Activated CD8-positive, alpha-beta T cell treated with anti-CD3 and anti-CD28 coated beads, Interleukin-2, amount 10 ng/mL, durations not matched to agents 7 days and 5 days (primary cell): ENCODE measurements at regions not wholly inside any gene's neighbourhood (a gene's known extent, or its start where the extent isn't known, plus 50 kb on each side); places are given as distances from the start of the nearest gene placed in this dataset.

ENCODE experiments used
- ATAC-seq: fragments of 150-1000 bp; cut with Tn5 transposase; one replicate; pipeline ENCODE4 v1.10.0; 2021; ENCODE audit warnings: moderate library complexity
- CTCF ChIA-PET: fragments of 350-600 bp; sonication (Branson Sonifier 250); formaldehyde crosslinking; loops from one replicate; lab custom pipeline; 2021; ENCODE audit warnings: antibody characterized with exemption; lab: Charles Lee
- POLR2A ChIA-PET: fragments of 350-600 bp; sonication (Branson Sonifier 250); formaldehyde crosslinking; loops from one replicate; lab custom pipeline; 2021; ENCODE audit warnings: antibody characterized with exemption; lab: Charles Lee
- DNase-seq: peaks from one replicate; pipeline ENCODE4 v3.0.0-alpha.2; 2020
- H3K27ac Mint-ChIP-seq: one replicate; pipeline ENCODE4 v1.8.0; 2021; ENCODE audit warnings: mild to moderate bottlenecking, mixed read lengths
- H3K27me3 Mint-ChIP-seq: one replicate; pipeline ENCODE4 v1.8.0; 2021; ENCODE audit warnings: low read depth, mixed read lengths
- H3K36me3 Mint-ChIP-seq: one replicate; pipeline ENCODE4 v1.8.0; 2021; ENCODE audit warnings: low read depth, mixed read lengths
- H3K4me1 Mint-ChIP-seq: one replicate; pipeline ENCODE4 v1.8.0; 2021; ENCODE audit warnings: low read depth, mixed read lengths
- H3K4me3 Mint-ChIP-seq: one replicate; pipeline ENCODE4 v1.8.0; 2021; ENCODE audit warnings: mild to moderate bottlenecking, mixed read lengths
- H3K9me3 Mint-ChIP-seq: one replicate; pipeline ENCODE4 v1.8.0; 2022; ENCODE audit warnings: mixed read lengths; ENCODE audit not compliant: insufficient read depth

GRCh38 chrX:137362583-137362982, 203.3 kb upstream of the ZIC3 start:
- H3K27ac Mint-ChIP-seq = no peak overlapping the region
- no peaks in the 10 kb centered on the region for H3K9me3 Mint-ChIP-seq
- H3K4me1 Mint-ChIP-seq = no peaks in the 10 kb centered on the region
- H3K27me3 Mint-ChIP-seq = no peaks in the 10 kb centered on the region
- H3K36me3 Mint-ChIP-seq = no peaks in the 10 kb centered on the region
- no peak for ATAC-seq
- ChIA-PET CTCF (no interaction called here), POLR2A (no interaction called here)
- H3K4me3 Mint-ChIP-seq = no peak overlapping the region
- DNase-seq = no peak

DNA sequence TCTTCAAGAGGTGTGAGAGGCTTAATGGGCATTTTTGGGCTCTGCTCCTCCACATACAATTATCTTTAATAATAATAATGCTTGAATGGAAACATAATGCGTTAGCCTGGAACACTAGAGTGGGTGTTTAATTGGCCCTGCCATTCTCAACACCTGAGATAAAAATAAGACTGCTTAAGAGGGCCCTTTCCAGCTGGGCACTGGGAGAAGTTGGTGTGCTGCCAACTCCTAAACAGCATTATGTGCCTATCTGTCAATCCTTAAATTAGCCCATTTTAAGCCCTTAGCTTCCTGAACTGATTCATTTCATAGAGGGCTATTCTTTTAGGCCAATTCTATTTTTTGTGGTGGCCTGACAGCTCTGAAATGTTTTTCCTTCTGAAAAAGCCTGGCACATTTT, 211.1 kb upstream of the ZIC3 start:
- no peaks in the 10 kb centered on the region for H3K27me3 Mint-ChIP-seq
- ChIA-PET POLR2A (no interaction called here), CTCF (no interaction called here)
- ATAC-seq (no peak), DNase-seq (no peak)
- H3K36me3 Mint-ChIP-seq = no peaks in the 10 kb centered on the region
- H3K27ac Mint-ChIP-seq = no peak overlapping the region
- no peak overlapping the region for H3K4me3 Mint-ChIP-seq
- no peaks in the 10 kb centered on the region for H3K9me3 Mint-ChIP-seq
- no peaks in the 10 kb centered on the region for H3K4me1 Mint-ChIP-seq

DNA sequence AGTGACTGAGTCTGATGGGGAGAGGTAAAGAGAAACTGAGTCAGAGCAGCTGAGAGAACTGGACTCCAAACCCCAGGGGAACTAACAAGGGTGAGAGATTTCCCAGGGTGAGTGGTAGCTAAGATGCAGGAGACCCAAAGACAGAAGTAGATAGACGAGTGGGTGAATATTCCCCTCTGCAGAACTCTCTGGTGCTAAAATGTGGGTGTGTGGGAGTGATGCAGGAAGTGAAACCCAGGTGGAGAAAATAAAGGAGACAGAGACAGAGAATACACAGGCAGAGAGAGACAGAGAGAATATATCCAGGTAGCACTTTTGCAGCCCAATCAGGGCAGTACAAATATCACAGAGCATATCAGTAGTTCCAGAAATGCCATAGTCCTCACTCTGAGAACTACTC, 212.5 kb upstream of the ZIC3 start:
- H3K27me3 Mint-ChIP-seq = no peaks in the 10 kb centered on the region
- CTCF ChIA-PET = no interaction called here
- DNase-seq (no peak), ATAC-seq (no peak)
- no peaks in the 10 kb centered on the region for H3K36me3 Mint-ChIP-seq
- H3K4me3 Mint-ChIP-seq = no peak overlapping the region
- H3K4me1 Mint-ChIP-seq = no peaks in the 10 kb centered on the region
- no peak overlapping the region for H3K27ac Mint-ChIP-seq
- H3K9me3 Mint-ChIP-seq = no peaks in the 10 kb centered on the region
- POLR2A ChIA-PET = no interaction called here

GRCh38 chrX:137352101-137352660, 213.7 kb upstream of the ZIC3 start:
- Mint-ChIP-seq H3K27me3 (no peaks in the 10 kb centered on the region), H3K4me3 (no peak overlapping the region), H3K27ac (no peak overlapping the region), H3K4me1 (no peaks in the 10 kb centered on the region), H3K9me3 (no peaks in the 10 kb centered on the region), H3K36me3 (no peaks in the 10 kb centered on the region)
- DNase-seq = no peak
- no peak for ATAC-seq
- POLR2A ChIA-PET = no interaction called here
- CTCF ChIA-PET = no interaction called here

GRCh38 chrX:137342969-137343368, 223.0 kb upstream of the ZIC3 start:
- no peaks in the 10 kb centered on the region for H3K27me3 Mint-ChIP-seq
- H3K4me1 Mint-ChIP-seq = no peaks in the 10 kb centered on the region
- H3K36me3 Mint-ChIP-seq = no peaks in the 10 kb centered on the region
- H3K9me3 Mint-ChIP-seq = no peaks in the 10 kb centered on the region
- ChIA-PET POLR2A (no interaction called here), CTCF (no interaction called here)
- no peak for DNase-seq
- no peak for ATAC-seq
- H3K4me3 Mint-ChIP-seq = no peak overlapping the region
- no peak overlapping the region for H3K27ac Mint-ChIP-seq

- CTCF ChIA-PET = interaction anchor here (1.1 kb wide), 1 partner anchor 18 kb away, joined by 3 read pairs; no protein-coding TSS in a partner anchor
- Mint-ChIP-seq H3K27ac (no peak overlapping the region), H3K9me3 (no peaks in the 10 kb centered on the region), H3K4me1 (peaks cover 7% of the 10 kb centered on the region), H3K36me3 (no peaks in the 10 kb centered on the region), H3K4me3 (no peak overlapping the region), H3K27me3 (no peaks in the 10 kb centered on the region)
- POLR2A ChIA-PET = no interaction called here
- DNase-seq (peak; percentile 25), ATAC-seq (peak; percentile 66)
Measured at GRCh38 chrX:137313627-137314026, 252.3 kb upstream of the ZIC3 start.

DNA sequence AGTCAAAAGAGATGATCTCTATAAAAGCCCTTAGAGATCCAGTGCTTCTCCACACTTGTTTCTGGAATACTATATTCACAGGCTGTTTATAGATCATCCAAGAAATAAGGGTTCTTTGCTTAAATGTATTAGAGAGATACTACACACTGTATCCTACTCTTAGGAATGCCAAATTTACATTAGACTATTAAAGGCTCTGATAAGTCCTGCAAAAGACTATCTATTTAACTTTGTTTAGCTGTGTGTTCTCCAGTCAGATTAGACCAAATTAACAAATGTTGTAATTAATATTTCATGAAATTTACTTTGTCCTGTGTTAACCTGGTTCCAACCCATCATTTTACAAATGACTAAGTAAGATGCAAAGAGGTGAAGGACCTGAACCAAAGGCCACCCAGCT, 260.5 kb upstream of the ZIC3 start:
- Mint-ChIP-seq H3K4me1 (no peaks in the 10 kb centered on the region), H3K36me3 (no peaks in the 10 kb centered on the region), H3K9me3 (no peaks in the 10 kb centered on the region), H3K27me3 (no peaks in the 10 kb centered on the region), H3K4me3 (no peak overlapping the region), H3K27ac (no peak overlapping the region)
- CTCF ChIA-PET = no interaction called here
- DNase-seq = no peak
- no peak for ATAC-seq
- POLR2A ChIA-PET = no interaction called here

DNA sequence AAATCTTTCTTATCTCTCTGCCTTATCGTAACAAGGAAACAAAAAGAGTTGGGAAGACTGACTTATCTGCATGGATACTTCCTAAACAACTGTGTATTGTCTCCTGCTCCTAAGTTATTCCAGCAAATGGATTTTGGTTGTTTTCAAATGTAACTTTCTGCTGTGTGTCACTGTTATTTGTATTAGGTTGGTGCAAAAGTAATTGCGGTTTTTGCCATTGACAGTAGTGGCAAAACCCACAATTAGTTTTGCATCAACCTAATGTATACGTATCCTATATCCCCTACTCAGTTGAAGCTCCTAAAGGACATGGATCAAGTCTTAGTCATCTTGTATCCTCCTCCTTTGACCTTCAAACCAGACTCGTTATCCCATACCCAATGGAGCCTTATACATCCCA, 263.4 kb upstream of the GPR101 start:
- Mint-ChIP-seq H3K4me1 (no peaks in the 10 kb centered on the region), H3K36me3 (no peaks in the 10 kb centered on the region), H3K4me3 (no peak overlapping the region)

GRCh38 chrX:137290011-137290410, 256.2 kb upstream of the GPR101 start:
- no peaks in the 10 kb centered on the region for H3K27me3 Mint-ChIP-seq
- no peaks in the 10 kb centered on the region for H3K4me1 Mint-ChIP-seq
- no peak overlapping the region for H3K4me3 Mint-ChIP-seq
- H3K36me3 Mint-ChIP-seq = no peaks in the 10 kb centered on the region
- ChIA-PET CTCF (no interaction called here), POLR2A (no interaction called here)
- H3K9me3 Mint-ChIP-seq = no peaks in the 10 kb centered on the region
- ATAC-seq (no peak), DNase-seq (no peak)
- no peak overlapping the region for H3K27ac Mint-ChIP-seq

More for the DNA sequence above, 263.4 kb upstream of the GPR101 start:
- ChIA-PET CTCF (no interaction called here), POLR2A (no interaction called here)
- H3K27ac Mint-ChIP-seq = no peak overlapping the region
- no peaks in the 10 kb centered on the region for H3K9me3 Mint-ChIP-seq
- H3K27me3 Mint-ChIP-seq = peaks cover 3% of the 10 kb centered on the region
- DNase-seq (no peak), ATAC-seq (no peak)

DNA sequence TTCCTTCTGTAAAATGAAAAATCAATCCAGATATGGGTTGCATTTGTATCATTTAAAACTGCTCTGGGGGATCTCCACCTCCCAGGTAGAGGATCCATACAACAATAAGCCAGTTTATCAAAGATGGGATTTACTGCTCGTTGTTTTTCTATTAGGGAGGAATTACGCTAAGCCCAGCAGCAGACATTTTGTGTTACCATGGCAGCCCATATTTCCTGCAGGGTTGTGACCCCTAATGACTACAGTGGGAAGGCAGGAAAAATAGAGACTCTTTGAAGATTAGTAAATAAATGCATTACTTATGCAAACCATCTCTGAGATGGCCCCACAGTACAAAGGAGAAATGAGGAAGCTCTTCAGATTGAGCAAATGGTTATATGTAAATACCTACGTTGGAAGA, 253.4 kb upstream of the GPR101 start:
- H3K27ac Mint-ChIP-seq = no peak overlapping the region
- ChIA-PET CTCF (no interaction called here), POLR2A (no interaction called here)
- no peaks in the 10 kb centered on the region for H3K27me3 Mint-ChIP-seq
- no peaks in the 10 kb centered on the region for H3K36me3 Mint-ChIP-seq
- ATAC-seq = no peak
- no peaks in the 10 kb centered on the region for H3K9me3 Mint-ChIP-seq
- H3K4me1 Mint-ChIP-seq = no peaks in the 10 kb centered on the region
- H3K4me3 Mint-ChIP-seq = no peak overlapping the region
- no peak for DNase-seq

DNA sequence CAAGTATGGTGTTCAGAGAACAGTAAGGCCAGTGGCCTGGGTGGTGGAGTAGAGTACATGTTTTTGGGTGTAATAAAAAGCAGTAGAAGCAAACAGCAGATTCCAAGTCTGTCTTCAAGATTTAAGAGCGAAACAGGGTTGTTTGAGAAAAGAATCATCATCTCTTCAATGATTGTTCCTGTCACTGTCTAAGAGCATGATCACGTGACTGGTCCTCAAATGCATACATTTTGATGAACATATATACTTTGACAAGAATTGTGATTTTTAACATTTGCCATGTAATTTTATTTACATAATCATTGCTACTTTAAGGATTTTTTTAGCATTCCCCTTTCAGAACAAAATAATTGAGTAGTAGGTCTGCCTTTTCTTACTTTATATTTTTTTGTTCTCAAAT, 252.6 kb upstream of the GPR101 start:
- CTCF ChIA-PET = no interaction called here
- POLR2A ChIA-PET = no interaction called here
- Mint-ChIP-seq H3K4me3 (no peak overlapping the region), H3K27ac (no peak overlapping the region), H3K4me1 (no peaks in the 10 kb centered on the region), H3K27me3 (no peaks in the 10 kb centered on the region), H3K9me3 (no peaks in the 10 kb centered on the region), H3K36me3 (no peaks in the 10 kb centered on the region)
- no peak for DNase-seq
- ATAC-seq = no peak

- Mint-ChIP-seq H3K27ac (no peak overlapping the region), H3K4me3 (no peak overlapping the region), H3K9me3 (no peaks in the 10 kb centered on the region), H3K4me1 (no peaks in the 10 kb centered on the region), H3K36me3 (no peaks in the 10 kb centered on the region), H3K27me3 (no peaks in the 10 kb centered on the region)
- ChIA-PET CTCF (no interaction called here), POLR2A (no interaction called here)
- DNase-seq (no peak), ATAC-seq (no peak)
Measured at GRCh38 chrX:137278825-137279224, 245.0 kb upstream of the GPR101 start.

DNA sequence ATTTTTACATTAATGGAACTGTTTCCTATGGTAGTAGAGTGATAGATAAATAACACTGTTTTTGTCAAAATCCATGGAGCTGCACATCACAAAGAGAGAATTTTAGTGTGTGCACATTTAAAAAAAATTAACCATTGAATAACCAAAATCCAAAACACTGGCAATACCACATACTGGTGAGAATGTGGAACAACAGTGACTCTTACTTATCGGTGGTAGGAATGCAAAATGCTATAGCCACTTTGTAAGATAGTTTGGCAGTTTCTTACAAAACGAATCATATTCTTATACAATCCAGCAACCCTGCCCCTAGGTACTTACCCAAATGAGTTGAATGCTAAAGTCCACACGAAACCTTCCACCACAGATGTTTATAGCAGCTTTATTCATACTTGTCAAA, 229.6 kb upstream of the GPR101 start:
- no peak for ATAC-seq
- no peak overlapping the region for H3K27ac Mint-ChIP-seq
- no peak overlapping the region for H3K4me3 Mint-ChIP-seq
- no peaks in the 10 kb centered on the region for H3K9me3 Mint-ChIP-seq
- H3K4me1 Mint-ChIP-seq = no peaks in the 10 kb centered on the region
- H3K27me3 Mint-ChIP-seq = no peaks in the 10 kb centered on the region
- no peak for DNase-seq
- POLR2A ChIA-PET = no interaction called here
- H3K36me3 Mint-ChIP-seq = no peaks in the 10 kb centered on the region
- CTCF ChIA-PET = no interaction called here
